Spleen (tissue), 11 donors: ENCODE measurements at regions not wholly inside any gene's neighbourhood (a gene's known extent, or its start where the extent isn't known, plus 50 kb on each side); places are given as distances from the start of the nearest gene placed in this dataset.
"Not testable (repeated sequence)": the region's sequence is repeated elsewhere in the genome, so short reads cannot be mapped to it uniquely, and the experiment has no call there.

Experiments
- DNase-seq: peaks from one replicate; pipeline ENCODE4 v3.0.0-alpha.2; 2020
- H3K27ac ChIP-seq, 8 donors: fragments of 200-600 bp; sonication (generic) in 7 of 8; 1 replicate in 4 of 8; 2 replicates in 4 of 8; pipeline versions ENCODE4 v1.5.0 to v1.8.0; 2016 to 2021; ENCODE audit warnings: inconsistent platforms in 4 of 8, mild to moderate bottlenecking in 4 of 8, moderate library complexity in 1 of 8
- H3K27me3 ChIP-seq, 7 donors: fragments of 200-600 bp; sonication (generic) in 6 of 7; replicated peaks in 1 of 7; 1 replicate in 4 of 7; 2 replicates in 3 of 7; pipeline versions ENCODE4 v1.5.0 to v1.8.0; 2016 to 2021; ENCODE audit warnings: inconsistent platforms in 3 of 7, mild to moderate bottlenecking in 1 of 7
- H3K36me3 ChIP-seq, 6 donors: fragments of 200-600 bp; sonication (generic) in 5 of 6; 1 replicate in 4 of 6; 2 replicates in 2 of 6; pipeline versions ENCODE4 v1.5.0 to v1.8.0; 2016 to 2021; ENCODE audit warnings: inconsistent platforms in 2 of 6
- H3K4me1 ChIP-seq, 6 donors: fragments of 200-600 bp; sonication (generic) in 5 of 6; 1 replicate in 3 of 6; 2 replicates in 3 of 6; pipeline versions ENCODE4 v1.5.0 to v1.8.0; 2016 to 2021; ENCODE audit warnings: inconsistent platforms in 3 of 6
- H3K4me3 ChIP-seq, 8 donors: fragments of 200-600 bp; sonication (generic) in 7 of 8; 1 replicate in 4 of 8; 2 replicates in 4 of 8; pipeline versions ENCODE4 v1.5.0 to v1.8.0; 2016 to 2021; ENCODE audit warnings: inconsistent platforms in 4 of 8, mild to moderate bottlenecking in 4 of 8, moderate library complexity in 2 of 8
- H3K9me3 ChIP-seq, 8 donors: fragments of 200-600 bp; sonication (generic) in 7 of 8; 1 replicate in 4 of 8; 2 replicates in 4 of 8; pipeline versions ENCODE4 v1.5.0 to v1.8.0; 2016 to 2021; ENCODE audit warnings: inconsistent platforms in 4 of 8
- CTCF ChIP-seq, 11 experiments: fragments of 200-600 bp in 7 of 11; fragments of 450-650 bp in 4 of 11; sonication (generic) in 4 of 11; IDR thresholded peaks in 8 of 11; conservative IDR thresholded peaks in 3 of 11; 1 replicate in 7 of 11; 2 replicates in 4 of 11; pipeline versions ENCODE4 v1.4.0 to v1.8.0; 2016 to 2021; ENCODE audit warnings: antibody characterized with exemption in 11 of 11, inconsistent platforms in 4 of 11, mild to moderate bottlenecking in 1 of 11
- POLR2A ChIP-seq, 3 donors: fragments of 450-650 bp; IDR thresholded peaks; one replicate each; pipeline ENCODE4 v1.5.1; 2017; ENCODE audit warnings: antibody characterized with exemption in 3 of 3, mild to moderate bottlenecking in 1 of 3
- POLR2AphosphoS5 ChIP-seq, 3 donors: sonication (generic); formaldehyde crosslinking; IDR thresholded peaks; one replicate each; pipeline ENCODE4 v1.5.1; 2017; ENCODE audit warnings: antibody characterized with exemption in 3 of 3
- WGBS, 5 donors: extraction: QIAGEN DNeasy Blood & Tissue Kit in 3 of 5; methylation state at CpG; one replicate each; pipeline versions ENCODE4 v1.1.5 to v1.1.7; 2013 to 2018; 5-methylcytosine and 5-hydroxymethylcytosine counted together
- intact Hi-C: fragments of 100-400 bp; cut with DNase I; formaldehyde crosslinking; loops from one replicate; pipeline ENCODE4 v1.15.0; 2023; ENCODE audit warnings: low total_unique reads
- donor health status: healthy with polysubstance abuse.
- donor health status: DM: no; HTN: no; CAD: no; lungs with moderate emphysema.
- donor health status: DM: no; HTN: no; CAD: no.
- donor health status: Bipolar disorder and iron deficiency.
- donor health status: healthy.
- donor health status: DM: no; HTN: no; CAD: no.
- donor health status: DM: yes; HTN: yes; CAD: no.

DNA sequence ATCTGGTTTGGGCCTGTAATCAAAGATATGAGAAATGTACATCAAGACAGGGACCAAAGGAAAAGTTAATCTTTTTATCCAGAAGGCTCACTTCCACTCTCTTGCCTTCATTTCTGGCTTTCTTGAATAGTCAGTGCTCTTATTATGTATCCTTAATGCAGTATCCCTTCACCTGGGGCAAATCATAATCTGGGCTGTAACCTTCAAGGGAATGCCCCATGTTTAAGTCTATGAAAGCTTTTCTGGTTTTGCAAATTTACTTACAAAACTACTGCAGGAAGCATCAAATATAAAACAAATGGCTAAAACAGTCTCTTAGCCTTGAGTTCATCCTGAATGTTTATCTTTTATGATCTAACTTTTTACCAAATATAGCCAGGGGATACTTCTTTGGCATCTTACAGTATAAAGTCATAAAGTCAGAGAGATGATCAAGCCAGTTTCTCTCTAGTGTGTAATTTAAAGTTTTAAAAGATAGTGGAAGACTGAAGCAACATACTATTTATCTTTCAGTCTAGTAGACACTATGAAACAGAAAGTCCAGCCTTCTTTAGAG, 1214.8 kb downstream of the STIM2 start:
- Histone ChIP-seq H3K36me3 (no peaks in the 10 kb centered on the region), H3K4me1 (no peaks in the 10 kb centered on the region), H3K4me3 (no peak overlapping the region), H3K27me3 (no peaks in the 10 kb centered on the region), H3K9me3 (peaks cover 0 to 18% (median 6%) of the 10 kb centered on the region in 8 donors), H3K27ac (no peak overlapping the region)
- TF ChIP-seq POLR2A (IDR thresholded peaks at IDR 0.05) (no peak), POLR2AphosphoS5 (IDR thresholded peaks at IDR 0.05) (no peak), CTCF (IDR thresholded peaks at IDR 0.05 in 8 of 11, conservative IDR thresholded peaks at IDR 0.05 in 3 of 11) (no peak)
- no peak for DNase-seq
- intact Hi-C loops: no loop called here

- H3K4me3 ChIP-seq, H3K27me3 ChIP-seq, H3K4me1 ChIP-seq, intact Hi-C loops, H3K27ac ChIP-seq, H3K36me3 ChIP-seq, DNase-seq: not testable (repeated sequence)
- H3K9me3 ChIP-seq: peaks cover 0 to 25% (median 11%) of the 10 kb centered on the region in 8 donors
- 58 to 86% (median 78%) methylated on average over 8 to 9 of the region's 9 CpGs for WGBS, 5 donors
Measured at GRCh38 chr4:28077203-28077602, 1216.6 kb downstream of the STIM2 start.

DNA sequence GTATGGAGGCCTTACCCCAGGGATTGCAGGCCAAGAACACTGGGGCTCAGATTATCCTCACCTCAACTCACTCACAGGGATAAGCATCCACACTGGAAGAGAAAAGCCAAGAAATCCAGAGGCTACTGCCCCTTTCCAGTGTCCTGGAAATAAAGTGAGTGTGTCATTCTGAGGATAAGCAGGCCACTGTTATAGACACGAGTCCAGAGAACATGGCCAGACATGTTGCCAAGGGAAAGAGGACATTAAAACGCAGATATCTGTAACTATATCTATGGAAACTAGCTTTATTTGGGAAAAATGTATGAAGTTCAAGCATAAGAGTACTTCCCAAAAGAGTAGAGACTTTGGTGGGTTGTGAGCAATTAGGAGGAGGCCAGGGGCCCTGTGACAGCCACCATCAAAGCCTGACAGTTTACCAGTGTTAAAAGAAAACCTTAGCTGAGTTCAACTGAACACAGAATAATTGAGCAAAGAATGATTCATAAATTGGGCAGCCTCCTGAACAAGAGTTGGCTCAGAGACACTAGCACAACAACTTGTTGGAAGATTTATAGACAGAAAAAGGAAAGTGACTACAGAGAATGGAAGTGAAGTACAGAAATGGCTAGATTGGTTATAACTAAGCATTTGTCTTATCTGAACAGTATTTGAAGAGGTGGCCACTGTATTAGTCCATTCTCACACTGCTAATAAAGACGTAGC, 1222.2 kb downstream of the STIM2 start:
- no peak for DNase-seq
- WGBS, 5 donors: 63 to 84% (median 80%) methylated on average over 3 of the region's 3 CpGs
- TF ChIP-seq POLR2A (IDR thresholded peaks at IDR 0.05) (no peak), CTCF (IDR thresholded peaks at IDR 0.05 in 8 of 11, conservative IDR thresholded peaks at IDR 0.05 in 3 of 11) (no peak), POLR2AphosphoS5 (IDR thresholded peaks at IDR 0.05) (no peak)
- no peaks in the 10 kb centered on the region for H3K36me3 ChIP-seq
- no peak overlapping the region for H3K4me3 ChIP-seq
- H3K4me1 ChIP-seq: no peaks in the 10 kb centered on the region
- intact Hi-C loops: no loop called here
- H3K9me3 ChIP-seq: peaks cover 0 to 63% (median 37%) of the 10 kb centered on the region in 8 donors
- no peak overlapping the region for H3K27ac ChIP-seq
- no peaks in the 10 kb centered on the region for H3K27me3 ChIP-seq

DNA sequence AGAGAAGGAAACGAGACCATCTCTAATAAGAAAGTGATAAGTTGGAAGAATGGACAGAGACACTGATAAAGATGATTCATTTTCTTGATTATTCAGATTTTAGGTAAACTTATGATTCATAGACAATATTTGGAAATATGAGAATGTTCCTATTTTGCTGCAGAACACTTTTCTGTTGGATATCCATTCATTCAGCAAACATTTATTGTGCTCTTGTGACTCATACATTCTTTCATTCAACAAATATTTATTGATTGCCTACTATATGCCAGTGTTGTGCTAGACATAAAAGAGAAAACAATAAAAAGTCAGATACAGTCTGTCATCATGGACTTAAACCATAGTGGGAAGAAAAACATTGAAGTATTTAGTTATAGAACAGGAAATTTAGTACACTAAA, 1232.0 kb downstream of the STIM2 start:
- Histone ChIP-seq H3K36me3 (no peaks in the 10 kb centered on the region), H3K9me3 (peaks cover 0 to 4% (median 0%) of the 10 kb centered on the region in 8 donors), H3K4me1 (no peaks in the 10 kb centered on the region), H3K27me3 (no peaks in the 10 kb centered on the region), H3K27ac (no peak overlapping the region), H3K4me3 (no peak overlapping the region)
- DNase-seq: no peak
- WGBS, 5 donors: 47 to 65% (median 55%) methylated on average over 1 of the region's 1 CpG
- intact Hi-C loops: no loop called here
- TF ChIP-seq POLR2A (IDR thresholded peaks at IDR 0.05) (no peak), CTCF (IDR thresholded peaks at IDR 0.05 in 8 of 11, conservative IDR thresholded peaks at IDR 0.05 in 3 of 11) (no peak), POLR2AphosphoS5 (IDR thresholded peaks at IDR 0.05) (no peak)
